H1 (cell line): ENCODE measurements at regions not wholly inside any gene's neighbourhood (a gene's known extent, or its start where the extent isn't known, plus 50 kb on each side); places are given as distances from the start of the nearest gene placed in this dataset.
A peak's percentile ranks its signal among the peaks of the same experiment; 100 is the strongest.

Experiments
- BACH1 ChIP-seq: IDR thresholded peaks from 2 replicates; pipeline ENCODE4 v1.6.1; 2012; ENCODE audit warnings: low read length, improper control_type of control experiment
- CBX5 ChIP-seq: fragments of 300-800, 300-1000 bp; sonication (generic); IDR thresholded peaks from 2 replicates; pipeline ENCODE4 v1.7.1; 2016; ENCODE audit warnings: antibody characterized with exemption, low read length, low read depth
- CREB1 ChIP-seq: IDR thresholded peaks from 2 replicates; pipeline ENCODE4 v1.6.1; 2012; ENCODE audit warnings: inconsistent platforms
- EGR1 ChIP-seq: IDR thresholded peaks from 2 replicates; pipeline ENCODE4 v1.6.1; 2011; ENCODE audit warnings: low read depth, low read length, borderline replicate concordance
- EP300 ChIP-seq, 2 experiments: IDR thresholded peaks; 1 replicate in 1 of 2; 2 replicates in 1 of 2; pipeline ENCODE4 v1.6.1; 2011 to 2012; ENCODE audit warnings: low read depth in 2 of 2, low read length in 2 of 2, mild to moderate bottlenecking in 2 of 2, borderline replicate concordance in 1 of 2, inconsistent platforms in 1 of 2, moderate library complexity in 1 of 2
- EZH2 ChIP-seq: fragments of 200-600 bp; sonication (generic); IDR thresholded peaks from 2 replicates; pipeline ENCODE4 v1.7.1; 2012; ENCODE audit warnings: low read depth, mild to moderate bottlenecking, moderate library complexity, low read length, inconsistent platforms; ENCODE audit not compliant: severe bottlenecking
- MAFK ChIP-seq: IDR thresholded peaks from 2 replicates; pipeline ENCODE4 v1.6.1; 2012; ENCODE audit warnings: low read depth, mild to moderate bottlenecking, improper control_type of control experiment, low read length
- POLR2AphosphoS5 ChIP-seq: IDR thresholded peaks from 2 replicates; pipeline ENCODE4 v1.6.1; 2011; ENCODE audit warnings: low read depth, low read length
- SIN3A ChIP-seq, 2 experiments: IDR thresholded peaks in 1 of 2; conservative IDR thresholded peaks in 1 of 2; 2 replicates each; pipeline ENCODE4 v1.6.1; 2011 to 2012; ENCODE audit warnings: low read length in 2 of 2, improper control_type of control experiment in 1 of 2, low read depth in 1 of 2, mild to moderate bottlenecking in 1 of 2
- SP1 ChIP-seq: IDR thresholded peaks from 2 replicates; pipeline ENCODE4 v1.6.1; 2011; ENCODE audit warnings: low read depth, low read length
- SP2 ChIP-seq: IDR thresholded peaks from 2 replicates; pipeline ENCODE4 v1.6.1; 2012; ENCODE audit warnings: mild to moderate bottlenecking, low read length, inconsistent platforms
- TF ChIP-seq, protein P1 (sequence below), 3 experiments: IDR thresholded peaks; 1 replicate in 2 of 3; 2 replicates in 1 of 3; pipeline versions ENCODE4 v1.5.1 to v1.6.1; 2011; ENCODE audit warnings: low read length in 3 of 3, mild to moderate bottlenecking in 3 of 3, inconsistent platforms in 2 of 3, low read depth in 1 of 3, moderate library complexity in 1 of 3; ENCODE audit not compliant: insufficient read depth in 1 of 3; ENCODE audit errors: control extremely low read depth in 1 of 3
- TF ChIP-seq, protein P2 (sequence below): IDR thresholded peaks from 2 replicates; pipeline ENCODE4 v1.6.1; 2012; ENCODE audit warnings: low read length, inconsistent platforms

DNA sequence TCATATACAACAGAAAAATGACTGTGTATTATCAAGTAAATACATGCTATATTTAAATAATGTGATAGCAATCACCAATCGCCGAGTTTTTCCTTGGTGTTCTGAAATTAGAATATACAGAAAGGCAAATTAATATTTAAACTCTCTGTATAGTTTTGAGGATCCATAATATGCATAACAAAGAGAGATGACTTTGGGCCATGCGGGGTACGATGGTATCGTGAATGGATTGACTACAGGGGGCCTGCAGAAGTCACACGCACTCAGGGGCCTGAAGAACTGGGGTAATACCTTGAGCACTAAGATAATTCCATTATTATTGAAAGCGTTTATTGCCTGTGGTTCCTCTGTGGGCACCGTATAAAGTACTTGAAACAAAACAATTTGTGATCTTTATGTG lies 314.0 kb downstream of the TEX29 start:
- TF ChIP-seq EP300 (IDR thresholded peaks at IDR 0.05; ENCODE audit: borderline replicate concordance in 1 of 2, low read depth in 2 of 2, low read length in 2 of 2) (0 out of 3 replicates have a peak, but pooled peaks of 1 of the 2 experiments have one; percentile 29), SIN3A (conservative IDR thresholded peaks at IDR 0.05 in 1 of 2, IDR thresholded peaks at IDR 0.05 in 1 of 2; ENCODE audit: low read depth in 1 of 2, low read length in 2 of 2) (no peak), EZH2 (no peak), POLR2AphosphoS5 (no peak), EGR1 (no peak), CBX5 (no peak), SP1 (no peak), BACH1 (no peak), SP2 (no peak), CREB1 (no peak), MAFK (no peak)
- TF ChIP-seq, protein P1, sequence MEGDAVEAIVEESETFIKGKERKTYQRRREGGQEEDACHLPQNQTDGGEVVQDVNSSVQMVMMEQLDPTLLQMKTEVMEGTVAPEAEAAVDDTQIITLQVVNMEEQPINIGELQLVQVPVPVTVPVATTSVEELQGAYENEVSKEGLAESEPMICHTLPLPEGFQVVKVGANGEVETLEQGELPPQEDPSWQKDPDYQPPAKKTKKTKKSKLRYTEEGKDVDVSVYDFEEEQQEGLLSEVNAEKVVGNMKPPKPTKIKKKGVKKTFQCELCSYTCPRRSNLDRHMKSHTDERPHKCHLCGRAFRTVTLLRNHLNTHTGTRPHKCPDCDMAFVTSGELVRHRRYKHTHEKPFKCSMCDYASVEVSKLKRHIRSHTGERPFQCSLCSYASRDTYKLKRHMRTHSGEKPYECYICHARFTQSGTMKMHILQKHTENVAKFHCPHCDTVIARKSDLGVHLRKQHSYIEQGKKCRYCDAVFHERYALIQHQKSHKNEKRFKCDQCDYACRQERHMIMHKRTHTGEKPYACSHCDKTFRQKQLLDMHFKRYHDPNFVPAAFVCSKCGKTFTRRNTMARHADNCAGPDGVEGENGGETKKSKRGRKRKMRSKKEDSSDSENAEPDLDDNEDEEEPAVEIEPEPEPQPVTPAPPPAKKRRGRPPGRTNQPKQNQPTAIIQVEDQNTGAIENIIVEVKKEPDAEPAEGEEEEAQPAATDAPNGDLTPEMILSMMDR (IDR thresholded peaks at IDR 0.05; ENCODE audit: control extremely low read depth in 1 of 3, insufficient read depth in 1 of 3, low read depth in 1 of 3, low read length in 3 of 3): no peak
- TF ChIP-seq, protein P2, sequence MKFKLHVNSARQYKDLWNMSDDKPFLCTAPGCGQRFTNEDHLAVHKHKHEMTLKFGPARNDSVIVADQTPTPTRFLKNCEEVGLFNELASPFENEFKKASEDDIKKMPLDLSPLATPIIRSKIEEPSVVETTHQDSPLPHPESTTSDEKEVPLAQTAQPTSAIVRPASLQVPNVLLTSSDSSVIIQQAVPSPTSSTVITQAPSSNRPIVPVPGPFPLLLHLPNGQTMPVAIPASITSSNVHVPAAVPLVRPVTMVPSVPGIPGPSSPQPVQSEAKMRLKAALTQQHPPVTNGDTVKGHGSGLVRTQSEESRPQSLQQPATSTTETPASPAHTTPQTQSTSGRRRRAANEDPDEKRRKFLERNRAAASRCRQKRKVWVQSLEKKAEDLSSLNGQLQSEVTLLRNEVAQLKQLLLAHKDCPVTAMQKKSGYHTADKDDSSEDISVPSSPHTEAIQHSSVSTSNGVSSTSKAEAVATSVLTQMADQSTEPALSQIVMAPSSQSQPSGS: no peak
